Smooth muscle cell (in vitro differentiated cells): ENCODE measurements at regions not wholly inside any gene's neighbourhood (a gene's known extent, or its start where the extent isn't known, plus 50 kb on each side); places are given as distances from the start of the nearest gene placed in this dataset.

Experiments used
- DNase-seq: peaks from one replicate; lab custom pipeline; 2025; ENCODE audit not compliant: unreplicated experiment; lab: John Stamatoyannopoulos, UW
- H2AFZ ChIP-seq: fragments of 200-600 bp; sonication (generic); 2 replicates; pipeline ENCODE4 v1.6.0; 2016; ENCODE audit warnings: antibody characterized with exemption, low read depth, mild to moderate bottlenecking
- H3F3A ChIP-seq: fragments of 200-600 bp; sonication (generic); 2 replicates; pipeline ENCODE4 v1.6.0; 2017; ENCODE audit warnings: antibody characterized with exemption, low read depth
- H3K27ac ChIP-seq: fragments of 200-600 bp; sonication (generic); 2 replicates; pipeline ENCODE4 v1.5.1; 2016; ENCODE audit warnings: low read depth, mild to moderate bottlenecking
- H3K27me3 ChIP-seq: fragments of 200-600 bp; sonication (generic); 2 replicates; pipeline ENCODE4 v1.6.1; 2016; ENCODE audit warnings: low read depth, mild to moderate bottlenecking
- H3K36me3 ChIP-seq: fragments of 200-600 bp; sonication (generic); 2 replicates; pipeline ENCODE4 v1.5.1; 2016; ENCODE audit warnings: low read depth
- H3K4me1 ChIP-seq: fragments of 200-600 bp; sonication (generic); 2 replicates; pipeline ENCODE4 v1.5.1; 2016; ENCODE audit warnings: low read depth
- H3K4me2 ChIP-seq: fragments of 200-600 bp; sonication (generic); 2 replicates; pipeline ENCODE4 v1.6.0; 2016; ENCODE audit warnings: mild to moderate bottlenecking
- H3K4me3 ChIP-seq: fragments of 200-600 bp; sonication (generic); 2 replicates; pipeline ENCODE4 v1.5.1; 2016; ENCODE audit warnings: mild to moderate bottlenecking
- H3K79me2 ChIP-seq: fragments of 200-600 bp; sonication (generic); 2 replicates; pipeline ENCODE4 v1.6.0; 2016; ENCODE audit warnings: low read depth, mild to moderate bottlenecking
- H3K9ac ChIP-seq: fragments of 200-600 bp; sonication (generic); 2 replicates; pipeline ENCODE4 v1.6.0; 2016; ENCODE audit warnings: low read depth
- H3K9me3 ChIP-seq: fragments of 200-600 bp; sonication (generic); replicated peaks from 2 replicates; pipeline ENCODE4 v1.5.1; 2016; ENCODE audit warnings: low read depth
- H4K20me1 ChIP-seq: fragments of 200-600 bp; sonication (generic); 2 replicates; pipeline ENCODE4 v1.6.0; 2016; ENCODE audit warnings: low read depth
- WGBS: methylation state at CpG from one replicate; pipeline ENCODE4 v1.1.7; 2016; ENCODE audit warnings: low lambda C conversion rate; 5-methylcytosine and 5-hydroxymethylcytosine counted together
- TF ChIP-seq, protein P1 (sequence below): fragments of 200-600 bp; sonication (generic); IDR thresholded peaks from 2 replicates; pipeline ENCODE4 v1.5.1; 2017; ENCODE audit warnings: borderline replicate concordance, mild to moderate bottlenecking, antibody characterized with exemption; ENCODE audit not compliant: insufficient read depth, poor library complexity, severe bottlenecking

DNA sequence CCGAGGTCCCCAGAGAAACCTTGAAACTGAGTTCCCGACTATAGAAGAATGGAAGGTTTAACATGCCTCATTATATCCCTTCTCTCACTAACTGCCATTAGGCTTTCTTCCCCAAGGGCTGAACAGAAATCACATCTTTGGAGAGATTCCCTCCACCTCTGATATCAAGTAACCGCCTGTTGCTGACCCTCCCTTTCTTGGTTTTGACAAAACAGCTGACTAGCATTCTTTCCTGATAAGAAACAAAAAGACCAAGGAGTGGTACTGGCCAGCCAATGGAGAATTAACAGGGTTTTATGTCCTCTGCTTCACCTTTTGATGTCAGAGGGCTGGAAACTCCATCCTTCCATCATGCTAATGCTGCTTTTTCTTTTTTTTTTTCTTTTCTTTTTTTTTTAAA lies 176.6 kb upstream of the ADGRB3 start:
- Histone ChIP-seq H3K9me3 (no peaks in the 10 kb centered on the region), H3K27me3 (no peaks in the 10 kb centered on the region), H3K27ac (no peak overlapping the region), H4K20me1 (no peaks in the 10 kb centered on the region), H3F3A (no peaks in the 10 kb centered on the region), H2AFZ (no peak overlapping the region), H3K4me2 (no peak overlapping the region), H3K9ac (no peak overlapping the region), H3K36me3 (no peaks in the 10 kb centered on the region), H3K4me1 (no peaks in the 10 kb centered on the region), H3K4me3 (no peak overlapping the region), H3K79me2 (no peaks in the 10 kb centered on the region)
- 89% methylated on average over 3 of the region's 3 CpGs for WGBS
- no peak for DNase-seq
- TF ChIP-seq, protein P1, sequence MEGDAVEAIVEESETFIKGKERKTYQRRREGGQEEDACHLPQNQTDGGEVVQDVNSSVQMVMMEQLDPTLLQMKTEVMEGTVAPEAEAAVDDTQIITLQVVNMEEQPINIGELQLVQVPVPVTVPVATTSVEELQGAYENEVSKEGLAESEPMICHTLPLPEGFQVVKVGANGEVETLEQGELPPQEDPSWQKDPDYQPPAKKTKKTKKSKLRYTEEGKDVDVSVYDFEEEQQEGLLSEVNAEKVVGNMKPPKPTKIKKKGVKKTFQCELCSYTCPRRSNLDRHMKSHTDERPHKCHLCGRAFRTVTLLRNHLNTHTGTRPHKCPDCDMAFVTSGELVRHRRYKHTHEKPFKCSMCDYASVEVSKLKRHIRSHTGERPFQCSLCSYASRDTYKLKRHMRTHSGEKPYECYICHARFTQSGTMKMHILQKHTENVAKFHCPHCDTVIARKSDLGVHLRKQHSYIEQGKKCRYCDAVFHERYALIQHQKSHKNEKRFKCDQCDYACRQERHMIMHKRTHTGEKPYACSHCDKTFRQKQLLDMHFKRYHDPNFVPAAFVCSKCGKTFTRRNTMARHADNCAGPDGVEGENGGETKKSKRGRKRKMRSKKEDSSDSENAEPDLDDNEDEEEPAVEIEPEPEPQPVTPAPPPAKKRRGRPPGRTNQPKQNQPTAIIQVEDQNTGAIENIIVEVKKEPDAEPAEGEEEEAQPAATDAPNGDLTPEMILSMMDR, result no peak

GRCh38 chr6:68447112-68447511 lies 188.0 kb upstream of the ADGRB3 start:
- H3K79me2 ChIP-seq, result no peaks in the 10 kb centered on the region
- no peaks in the 10 kb centered on the region for H3K27me3 ChIP-seq
- no peaks in the 10 kb centered on the region for H3K4me1 ChIP-seq
- no peaks in the 10 kb centered on the region for H3F3A ChIP-seq
- no peaks in the 10 kb centered on the region for H3K9me3 ChIP-seq
- H3K36me3 ChIP-seq, result no peaks in the 10 kb centered on the region
- no peak overlapping the region for H3K4me2 ChIP-seq
- no peak overlapping the region for H3K9ac ChIP-seq
- no peak overlapping the region for H3K27ac ChIP-seq
- H4K20me1 ChIP-seq, result no peaks in the 10 kb centered on the region
- WGBS, result 88% methylated on average over 4 of the region's 4 CpGs
- H2AFZ ChIP-seq, result no peak overlapping the region
- no peak for DNase-seq
- H3K4me3 ChIP-seq, result no peak overlapping the region
- TF ChIP-seq, protein P1, result no peak

GRCh38 chr6:68445926-68446325 lies 189.2 kb upstream of the ADGRB3 start:
- H3K27ac ChIP-seq, result no peak overlapping the region
- no peak for DNase-seq
- H3K9me3 ChIP-seq, result no peaks in the 10 kb centered on the region
- no peaks in the 10 kb centered on the region for H3K27me3 ChIP-seq
- no peaks in the 10 kb centered on the region for H3K36me3 ChIP-seq
- no peak overlapping the region for H3K4me3 ChIP-seq
- H3K4me1 ChIP-seq, result no peaks in the 10 kb centered on the region
- no peaks in the 10 kb centered on the region for H3K79me2 ChIP-seq
- no peak overlapping the region for H3K4me2 ChIP-seq
- no peak overlapping the region for H3K9ac ChIP-seq
- no peaks in the 10 kb centered on the region for H3F3A ChIP-seq
- no peaks in the 10 kb centered on the region for H4K20me1 ChIP-seq
- no peak overlapping the region for H2AFZ ChIP-seq
- TF ChIP-seq, protein P1, result no peak

DNA sequence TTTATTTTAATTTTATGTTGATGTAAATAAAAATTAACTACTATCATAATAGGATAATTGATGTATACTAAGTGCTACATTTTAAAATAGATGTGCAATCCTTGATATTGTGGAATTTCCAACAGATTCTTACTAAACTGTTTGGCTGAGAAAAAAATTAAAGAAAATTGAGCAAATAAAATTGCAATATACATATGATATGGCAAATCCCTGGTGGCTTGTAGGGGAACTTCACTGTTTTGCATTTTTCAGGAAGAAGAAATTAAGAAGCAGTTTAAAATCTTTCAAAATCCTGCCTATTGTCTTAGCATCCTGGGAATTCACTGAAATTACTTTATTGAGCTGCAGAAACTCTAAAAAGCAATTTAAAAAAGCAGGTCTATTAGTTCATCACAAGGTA lies 191.4 kb upstream of the ADGRB3 start:
- Histone ChIP-seq H3K4me2 (no peak overlapping the region), H2AFZ (no peak overlapping the region), H3K4me3 (no peak overlapping the region), H3F3A (no peaks in the 10 kb centered on the region), H3K4me1 (no peaks in the 10 kb centered on the region), H3K27ac (no peak overlapping the region), H3K9ac (no peak overlapping the region), H3K9me3 (no peaks in the 10 kb centered on the region), H3K36me3 (no peaks in the 10 kb centered on the region), H3K27me3 (no peaks in the 10 kb centered on the region), H3K79me2 (no peaks in the 10 kb centered on the region), H4K20me1 (no peaks in the 10 kb centered on the region)
- no peak for DNase-seq
- TF ChIP-seq, protein P1, result peak; percentile 16
